ENCODE measurements at regions not wholly inside any gene's neighbourhood (a gene's known extent, or its start where the extent isn't known, plus 50 kb on each side); places are given as distances from the start of the nearest gene placed in this dataset.

DNA sequence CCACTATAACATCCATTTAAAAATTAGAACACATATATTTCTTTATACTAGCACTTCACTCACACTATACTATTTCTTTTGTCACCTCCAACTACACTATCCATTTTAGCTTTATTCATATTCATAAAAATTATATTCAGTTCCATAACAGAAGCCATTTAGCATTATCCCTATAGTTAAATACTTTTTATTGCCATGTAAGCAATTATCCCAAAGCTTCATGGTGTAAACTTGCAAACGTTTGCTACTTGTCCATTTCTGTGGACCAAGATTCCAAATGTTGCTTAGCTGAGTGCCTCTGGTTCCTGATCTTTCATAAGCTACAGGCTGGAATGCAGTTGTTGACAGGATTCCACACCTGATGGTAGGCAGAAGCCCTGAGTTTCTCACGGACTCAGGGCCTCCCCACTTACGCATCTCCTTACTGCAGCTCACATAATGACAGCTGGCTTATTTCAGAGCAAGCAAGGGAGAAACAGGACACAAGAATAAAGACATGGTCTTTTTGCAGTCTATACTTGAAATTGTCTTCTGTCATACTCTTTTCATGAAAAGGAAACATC lies 1584.8 kb downstream of the SLITRK5 start:
- no peak for DNase-seq

DNA sequence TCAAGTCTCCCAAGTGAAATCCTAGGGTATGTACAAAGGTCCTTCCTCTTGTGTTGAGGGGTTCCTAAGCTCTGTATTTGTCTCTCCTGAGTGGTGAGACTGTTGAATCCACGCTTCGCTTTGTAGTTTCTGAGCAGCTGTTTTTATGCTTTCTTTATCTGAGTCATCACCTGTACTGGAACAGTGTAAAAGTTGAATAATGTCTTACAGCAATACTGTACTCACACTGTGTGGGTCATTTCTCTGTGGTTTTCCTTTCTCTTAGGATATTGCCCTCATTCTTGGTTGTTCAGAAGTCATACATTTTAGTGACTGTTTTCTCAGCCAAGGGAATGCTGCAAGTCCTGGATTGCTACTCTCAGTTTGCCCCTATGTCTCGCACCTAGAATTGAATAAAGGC lies 1596.6 kb downstream of the SLITRK5 start:
- DNase-seq: no peak

DNA sequence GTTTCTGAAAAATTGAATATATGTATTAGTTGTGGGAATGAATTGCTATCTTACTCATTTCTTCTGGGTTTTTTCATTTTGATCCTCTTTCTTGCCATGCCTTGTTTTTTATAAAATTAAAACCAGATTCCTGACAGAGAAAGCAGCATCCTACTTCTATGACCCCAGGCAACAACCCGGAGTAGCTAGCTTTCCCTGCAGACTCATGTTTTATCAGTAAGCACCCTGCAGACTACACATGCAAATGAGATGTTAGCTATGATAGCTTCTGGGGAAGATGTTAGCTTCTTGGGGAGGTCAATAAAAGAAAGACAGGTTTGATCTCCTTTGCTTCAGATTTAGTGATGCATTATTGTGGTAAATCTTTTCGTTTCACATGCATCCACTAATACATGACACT lies 1598.6 kb downstream of the SLITRK5 start:
- no peak for DNase-seq

DNA sequence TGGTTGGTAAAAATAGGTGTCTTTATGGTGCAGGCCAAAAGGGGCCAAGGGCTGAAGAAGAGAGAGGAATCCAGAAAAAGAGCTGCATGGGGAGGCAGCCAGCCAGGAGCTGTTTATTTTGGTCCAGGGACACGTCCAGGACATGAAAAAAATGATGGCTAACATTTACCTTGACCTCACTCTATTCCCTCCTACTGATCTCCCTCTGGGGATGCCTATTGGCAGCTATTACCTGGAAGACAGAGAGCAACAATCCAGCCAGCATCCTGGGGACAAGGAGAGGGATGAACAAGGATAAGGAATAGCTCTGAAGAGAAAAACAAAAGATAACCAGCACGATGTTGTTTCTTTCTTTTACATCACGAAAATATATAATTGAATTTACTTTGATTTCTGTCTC lies 1599.6 kb downstream of the SLITRK5 start:
- DNase-seq: no peak

DNA sequence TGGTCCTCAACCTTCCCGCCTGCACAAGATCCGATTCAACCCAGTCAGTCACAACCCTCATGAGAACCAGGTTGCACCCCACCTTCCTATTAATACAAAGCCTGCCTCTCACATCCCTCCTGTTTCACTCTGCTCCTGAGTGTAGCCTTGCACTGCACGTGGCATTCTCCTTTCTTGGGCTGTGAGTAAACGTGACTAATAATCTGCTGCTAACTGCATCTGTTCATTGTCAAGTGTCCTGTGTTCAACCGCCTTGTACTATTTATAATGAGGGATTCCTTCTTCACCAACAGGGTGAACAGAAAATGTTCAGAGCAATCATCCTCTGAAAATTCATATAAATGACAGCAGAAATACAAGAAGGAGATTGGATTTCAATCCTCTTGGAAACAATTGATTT lies 1608.2 kb downstream of the SLITRK5 start:
- no peak for DNase-seq

DNA sequence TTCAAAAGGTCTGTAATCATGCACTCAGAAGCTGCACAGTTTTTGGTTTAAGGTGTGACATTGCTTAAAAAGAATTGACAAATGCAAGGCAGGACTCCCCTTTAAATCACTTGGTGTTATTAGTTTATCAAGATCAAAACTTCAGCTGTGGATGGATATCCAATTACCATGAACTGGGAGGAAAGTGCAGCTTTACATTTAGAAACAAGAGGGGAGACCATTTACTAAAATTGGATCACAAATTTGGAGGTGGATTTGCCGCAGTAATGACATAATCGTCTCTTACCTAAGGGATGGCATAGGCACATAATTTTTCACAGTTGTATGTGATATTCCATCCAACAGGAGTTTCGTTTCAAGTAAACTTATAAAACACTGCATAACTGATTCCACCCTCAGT lies 1610.2 kb downstream of the SLITRK5 start:
- no peak for DNase-seq

DNA sequence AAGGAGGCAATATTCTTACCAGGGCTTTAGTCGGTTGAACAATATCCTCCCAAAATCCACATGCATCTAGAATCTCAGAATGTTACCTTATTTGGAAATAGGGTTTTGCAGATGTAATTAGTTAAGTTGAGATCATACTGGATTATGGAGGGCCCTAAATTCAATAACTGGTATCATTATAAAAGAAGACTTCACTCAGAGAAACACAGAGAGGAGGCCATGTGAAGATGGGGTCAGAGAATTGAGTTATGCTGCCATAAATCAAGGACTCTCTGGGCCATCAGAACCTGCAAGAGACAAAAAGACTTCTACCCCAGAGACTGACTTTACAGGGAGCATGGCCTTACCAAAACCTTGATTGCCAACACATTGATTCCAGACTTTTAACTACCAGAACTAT lies 1611.1 kb downstream of the SLITRK5 start:
- DNase-seq: no peak

DNA sequence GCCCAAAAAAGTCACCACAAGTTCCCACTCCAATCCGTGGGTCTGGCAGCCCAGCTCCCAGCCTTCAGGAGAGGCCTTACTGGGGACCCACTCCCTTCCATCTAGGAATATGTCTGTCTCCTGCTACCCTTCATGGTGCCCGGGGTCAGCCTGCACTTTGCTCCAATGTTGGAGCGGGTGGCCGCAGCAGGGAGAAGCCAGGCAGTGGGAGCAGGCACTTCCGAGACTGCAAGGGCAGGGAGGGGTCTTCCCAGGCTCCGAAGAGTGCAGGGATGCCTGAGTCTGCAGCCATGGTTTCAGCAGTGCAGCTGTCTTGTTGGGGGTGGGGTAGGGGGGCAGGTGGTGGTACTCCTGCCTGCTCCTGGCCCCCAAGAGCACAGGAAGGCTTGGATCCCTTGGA lies 1616.2 kb downstream of the SLITRK5 start:
- DNase-seq: no peak

DNA sequence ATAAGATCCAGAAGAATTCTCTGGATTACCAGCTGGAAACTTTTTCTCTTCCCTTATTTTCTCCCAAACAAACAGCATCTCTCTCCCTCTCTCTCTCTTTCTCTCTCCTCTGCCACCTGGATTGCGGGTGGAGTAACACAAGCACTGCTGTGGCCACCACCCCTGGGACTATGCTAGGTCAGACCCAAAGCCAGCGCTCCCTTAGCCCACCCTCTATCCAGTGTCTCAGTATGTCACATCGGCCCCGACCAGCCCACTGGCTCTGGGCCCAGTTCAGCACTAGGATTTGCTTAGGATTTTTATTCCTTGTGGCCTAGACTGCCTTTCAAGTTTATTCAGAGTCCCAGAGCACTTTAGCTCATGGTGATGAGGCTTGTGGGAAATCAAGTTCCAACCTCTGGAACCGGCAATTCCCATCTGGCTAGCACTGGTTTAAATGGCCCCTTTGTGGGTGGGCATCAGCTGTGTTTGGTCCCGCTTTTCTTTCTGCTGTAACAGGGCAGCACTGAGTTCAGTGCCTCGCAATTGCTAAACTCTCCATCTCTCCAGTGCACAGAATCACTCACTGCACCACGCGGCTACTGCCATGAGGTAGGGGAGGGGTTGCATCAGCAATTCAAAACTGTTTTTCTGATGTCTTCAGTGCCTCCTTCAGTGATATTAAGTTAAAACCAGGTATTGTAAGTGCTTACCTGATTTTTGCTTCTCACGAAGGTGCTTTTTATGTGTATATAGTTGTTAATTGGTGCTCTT lies 1623.1 kb downstream of the SLITRK5 start:
- no peak for DNase-seq

DNA sequence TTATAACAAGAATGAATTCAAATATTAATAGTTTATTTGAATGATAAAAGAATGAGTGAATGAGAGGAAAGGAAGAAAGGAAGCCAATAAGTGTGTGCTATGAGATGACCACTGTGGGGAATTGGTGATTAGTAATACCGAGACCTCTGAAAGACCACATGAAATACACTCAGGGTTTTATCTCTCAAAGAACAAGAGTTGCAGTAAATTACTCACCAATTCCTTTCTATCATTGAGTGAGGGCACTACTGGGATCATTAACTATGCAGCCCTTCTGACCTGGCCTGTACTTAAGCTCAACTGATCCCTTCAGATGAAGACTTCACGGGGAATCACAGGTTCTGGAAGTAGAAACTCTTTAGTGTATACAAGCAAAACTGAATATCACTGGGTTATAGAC lies 1636.1 kb downstream of the SLITRK5 start:
- DNase-seq: no peak

DNA sequence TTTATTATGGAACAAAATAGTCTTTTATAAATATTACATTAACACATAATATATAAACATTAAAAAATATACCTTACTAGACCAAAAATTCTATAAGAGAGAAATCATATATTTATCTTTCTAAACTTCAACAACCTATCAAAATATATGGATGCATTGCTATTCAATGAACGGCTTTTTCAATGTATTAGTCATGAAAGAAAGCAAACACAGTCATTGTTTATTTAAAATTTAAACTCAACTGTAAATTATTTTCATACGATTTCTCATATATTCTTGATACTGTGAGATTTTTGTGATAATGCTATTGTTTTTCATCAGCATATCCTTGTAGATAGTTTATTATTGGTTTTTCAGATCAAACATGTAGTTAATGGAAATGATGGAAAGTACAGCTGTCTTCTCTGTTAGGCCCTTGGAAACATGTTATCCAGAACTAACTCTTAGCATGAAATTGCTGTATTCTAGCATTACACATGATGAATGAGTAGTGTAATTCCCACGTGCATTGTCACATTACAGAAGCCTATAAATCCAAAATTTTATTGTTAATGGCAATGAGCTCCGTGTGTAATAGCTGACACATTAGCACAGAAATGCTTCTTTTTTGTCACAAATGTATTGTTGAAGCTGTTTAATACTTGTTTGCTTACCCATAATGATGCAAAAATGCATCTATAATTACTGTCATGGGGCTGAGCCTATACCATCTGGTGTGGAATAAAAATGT lies 1639.9 kb downstream of the SLITRK5 start:
- DNase-seq: no peak

DNA sequence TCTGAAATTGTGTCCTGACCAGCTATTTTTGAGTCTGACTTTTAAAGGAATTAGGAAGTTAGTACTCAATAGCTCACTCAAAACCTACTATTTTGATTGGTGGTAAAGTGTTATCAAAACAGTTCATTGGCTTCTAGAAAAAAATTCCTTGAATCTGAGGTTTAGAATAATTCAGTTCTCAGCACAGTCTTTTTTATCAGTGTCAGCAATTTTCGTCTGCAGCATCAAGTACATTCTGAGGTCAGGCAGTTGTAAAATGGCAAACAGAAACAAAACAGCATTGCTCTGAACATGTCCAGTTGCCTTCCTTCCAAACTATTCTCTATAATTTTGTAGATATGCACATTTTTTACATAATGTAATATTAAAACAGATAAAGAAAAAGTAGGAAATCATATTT lies 1644.1 kb downstream of the SLITRK5 start:
- DNase-seq: no peak

DNA sequence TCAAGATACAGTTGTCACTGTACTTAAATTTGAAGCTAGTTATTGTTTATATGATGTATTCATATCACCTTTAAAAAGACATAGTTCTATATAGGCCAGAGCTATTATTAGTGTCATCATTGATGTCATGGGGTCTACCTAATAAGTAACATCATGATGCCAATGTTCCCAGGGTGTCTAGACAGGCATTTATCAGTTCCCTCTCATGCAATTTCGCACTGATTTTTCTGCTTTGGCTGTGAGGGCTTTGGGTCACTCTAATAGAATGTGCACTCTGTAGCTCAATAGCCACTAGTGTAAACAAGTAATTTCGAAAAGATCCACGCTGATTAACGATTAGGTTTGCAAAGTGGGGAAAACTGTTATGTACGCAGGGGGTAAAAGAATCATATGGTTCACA lies 1651.3 kb downstream of the SLITRK5 start:
- DNase-seq: no peak

DNA sequence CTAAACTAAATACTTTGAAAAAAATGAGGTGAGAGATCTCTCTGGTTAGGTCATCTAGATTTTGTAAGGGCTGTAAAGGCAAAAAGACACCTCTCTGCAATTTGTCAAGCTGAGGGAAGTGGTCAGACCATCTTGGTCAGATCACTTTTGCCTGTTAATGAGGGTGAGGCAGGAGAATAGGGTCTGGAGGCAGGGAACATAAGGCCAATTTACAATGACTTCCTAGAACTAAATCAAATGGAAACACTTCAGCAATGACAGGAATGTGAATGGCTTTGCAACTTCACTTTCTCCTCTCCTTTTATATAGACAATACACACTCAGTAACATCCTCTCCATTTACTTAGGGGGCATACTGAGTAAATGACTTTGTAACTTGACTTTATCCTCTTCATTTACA lies 1653.4 kb downstream of the SLITRK5 start:
- DNase-seq: no peak

DNA sequence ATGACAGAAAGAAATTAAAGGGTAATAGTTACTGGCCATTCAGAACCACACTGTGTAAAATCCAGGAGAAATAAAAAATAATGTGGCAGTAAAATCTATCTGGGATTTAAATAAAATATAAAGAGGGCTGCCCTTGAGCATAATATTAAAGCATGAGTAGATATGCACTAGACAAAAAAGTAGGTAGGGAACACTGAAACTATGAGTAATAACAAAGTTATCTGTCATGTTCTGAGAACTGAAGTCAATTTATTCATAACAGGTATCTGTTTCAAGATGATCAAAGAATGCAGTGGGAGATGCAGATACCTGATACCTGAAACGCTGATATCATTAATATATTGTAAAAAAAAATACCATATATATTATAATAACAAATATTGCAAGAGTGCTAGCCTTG lies 1672.0 kb downstream of the SLITRK5 start:
- DNase-seq: no peak

DNA sequence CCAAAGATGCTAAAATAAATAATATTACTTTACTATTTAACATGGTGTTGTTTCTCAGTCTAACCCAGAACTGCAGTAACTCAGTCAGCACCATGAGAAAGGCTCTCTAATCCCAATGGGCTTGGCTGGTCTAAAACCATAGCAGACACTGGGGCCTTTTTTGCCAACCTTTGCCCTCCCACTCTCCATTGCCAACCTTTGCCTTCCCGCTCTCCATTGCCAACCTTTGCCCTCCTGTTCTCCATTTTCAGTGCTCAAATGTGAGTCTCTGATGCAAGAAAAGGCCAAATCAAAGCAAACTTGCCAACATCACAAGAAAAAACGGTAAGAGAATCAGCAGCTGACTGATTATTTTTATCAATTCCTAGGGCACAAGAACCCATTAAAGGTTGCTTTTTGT lies 1681.2 kb downstream of the SLITRK5 start:
- no peak for DNase-seq

DNA sequence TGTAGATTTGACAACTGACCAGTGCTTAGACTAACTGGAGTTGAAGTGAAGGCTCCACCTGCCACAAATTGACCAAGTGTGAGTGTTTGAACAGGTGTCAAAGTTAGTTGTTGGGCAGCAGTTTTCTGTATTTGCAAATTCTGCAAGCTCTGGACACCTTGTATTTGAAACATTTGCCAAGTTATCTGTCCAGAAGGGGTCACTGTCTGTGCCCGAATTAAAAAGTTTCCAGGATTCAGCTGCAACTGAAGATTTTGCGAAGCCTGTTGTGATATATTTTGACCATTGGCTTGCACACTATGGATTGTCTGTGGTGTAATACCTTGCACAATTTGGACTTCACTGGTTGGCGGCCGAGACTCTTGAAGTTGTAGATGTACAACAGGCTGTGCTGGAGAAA lies 1690.7 kb downstream of the SLITRK5 start:
- DNase-seq: no peak

DNA sequence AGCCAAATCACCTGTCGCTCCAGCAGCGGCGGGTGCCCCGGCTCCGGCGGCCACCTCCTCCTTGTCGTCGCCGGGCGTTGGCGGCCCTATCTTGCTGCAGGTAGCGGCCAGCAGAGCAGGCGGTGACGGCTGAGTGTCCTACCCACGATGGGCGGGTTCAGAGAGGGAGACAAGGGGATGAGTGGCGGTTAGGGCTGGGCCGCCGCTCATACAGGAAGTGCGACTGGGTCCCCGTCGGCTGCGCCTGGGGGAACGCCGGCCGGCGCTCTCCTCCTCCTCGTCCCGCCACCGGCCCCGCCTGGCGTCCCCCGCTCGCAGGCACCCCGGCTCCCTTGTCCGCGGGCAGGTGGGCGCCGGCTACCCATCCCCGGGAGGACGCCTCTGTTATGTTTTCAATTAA lies 1692.0 kb downstream of the SLITRK5 start:
- DNase-seq: no peak

DNA sequence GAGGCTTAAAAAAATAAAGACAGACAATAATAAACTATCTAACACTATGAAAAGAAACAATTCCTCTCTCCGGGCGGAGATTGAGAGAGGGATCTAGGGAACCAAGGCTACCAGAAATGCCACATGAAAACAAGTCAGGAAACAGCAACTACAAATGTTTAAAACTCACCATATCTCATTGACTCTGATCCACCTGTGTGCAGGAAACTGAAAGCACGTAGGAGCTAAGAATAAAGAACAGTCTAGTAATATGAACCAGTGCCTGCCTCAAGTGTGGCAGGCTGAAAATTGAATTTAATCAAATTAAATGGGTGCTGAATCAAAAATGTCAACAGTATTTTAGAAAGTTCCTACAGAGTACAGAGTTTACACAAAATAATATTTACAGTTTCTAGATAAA lies 1701.0 kb downstream of the SLITRK5 start:
- DNase-seq: no peak

DNA sequence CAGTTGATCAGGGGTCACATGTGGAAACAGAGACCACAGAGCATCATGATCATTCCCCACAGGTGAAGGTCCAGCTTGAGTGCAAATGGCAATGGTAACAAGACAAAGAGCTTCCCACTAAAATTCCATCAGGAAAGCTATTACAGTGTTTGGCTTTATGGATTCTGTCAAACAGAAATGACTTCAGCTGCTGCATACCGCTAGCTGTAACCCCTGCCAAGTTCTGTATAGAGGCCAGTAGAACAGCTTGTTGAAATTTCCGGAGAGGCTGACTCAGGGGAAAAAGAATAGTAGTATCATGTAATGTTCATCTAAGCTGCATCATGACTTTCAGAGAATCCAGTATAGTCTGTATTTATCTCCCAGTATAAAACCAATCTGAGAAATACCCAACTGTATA lies 1704.7 kb downstream of the SLITRK5 start:
- no peak for DNase-seq

DNA sequence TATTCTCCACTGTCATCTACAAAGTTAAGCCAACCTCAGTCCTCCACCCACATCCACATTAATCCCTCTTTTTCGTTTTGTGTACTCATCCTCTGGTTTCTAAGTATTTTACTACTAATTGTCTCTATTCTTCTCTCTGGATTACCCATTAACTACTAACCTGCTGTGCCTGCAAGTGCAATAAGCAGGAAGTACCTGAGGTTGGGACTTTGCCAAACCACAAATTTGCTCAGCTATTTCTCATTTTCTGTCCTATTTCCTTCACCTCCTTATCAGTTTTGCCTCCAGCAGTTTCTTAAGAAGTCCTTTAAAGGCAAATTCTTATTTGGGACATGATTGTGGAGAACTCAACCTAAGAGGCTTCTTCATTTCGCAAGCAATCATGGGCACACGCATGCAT lies 1708.9 kb downstream of the SLITRK5 start:
- DNase-seq: no peak

DNA sequence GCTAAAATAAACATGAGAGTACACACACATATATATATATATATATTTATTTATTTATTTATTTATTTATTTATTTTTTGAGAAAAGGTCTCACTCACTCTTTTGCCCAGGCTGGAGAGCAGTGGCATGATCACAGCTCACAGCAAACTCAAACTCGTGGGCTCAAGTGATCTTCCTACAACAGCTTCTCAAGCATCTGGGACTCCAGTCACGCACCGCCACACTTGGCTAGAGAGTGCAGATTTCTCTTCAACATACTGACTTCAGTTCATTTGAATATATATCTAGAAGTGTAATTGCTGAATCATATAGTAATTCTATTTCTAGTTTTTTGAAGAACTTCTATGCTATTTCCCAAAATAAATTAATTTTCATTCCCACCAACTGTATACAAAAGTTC lies 1711.8 kb downstream of the SLITRK5 start:
- DNase-seq: no peak

DNA sequence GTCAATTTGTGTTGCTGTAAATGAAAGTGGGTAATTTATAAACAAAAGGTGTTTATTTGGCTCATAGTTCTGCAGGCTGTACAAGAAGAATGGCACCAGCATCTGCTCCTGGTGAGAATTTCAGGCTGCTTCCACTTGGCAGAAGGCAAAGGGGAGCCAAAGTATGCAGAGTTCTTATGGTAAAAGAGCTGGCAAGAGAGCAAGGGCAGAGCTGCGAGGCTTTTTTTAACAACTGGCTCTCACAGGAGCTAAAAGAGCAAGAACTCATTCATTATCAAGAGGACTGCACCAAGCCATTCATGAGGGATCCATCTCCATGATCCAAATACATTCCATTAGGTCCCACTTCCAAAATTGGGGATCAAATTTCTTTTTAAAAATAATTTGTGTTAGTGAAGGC lies 1712.7 kb downstream of the SLITRK5 start:
- DNase-seq: no peak

DNA sequence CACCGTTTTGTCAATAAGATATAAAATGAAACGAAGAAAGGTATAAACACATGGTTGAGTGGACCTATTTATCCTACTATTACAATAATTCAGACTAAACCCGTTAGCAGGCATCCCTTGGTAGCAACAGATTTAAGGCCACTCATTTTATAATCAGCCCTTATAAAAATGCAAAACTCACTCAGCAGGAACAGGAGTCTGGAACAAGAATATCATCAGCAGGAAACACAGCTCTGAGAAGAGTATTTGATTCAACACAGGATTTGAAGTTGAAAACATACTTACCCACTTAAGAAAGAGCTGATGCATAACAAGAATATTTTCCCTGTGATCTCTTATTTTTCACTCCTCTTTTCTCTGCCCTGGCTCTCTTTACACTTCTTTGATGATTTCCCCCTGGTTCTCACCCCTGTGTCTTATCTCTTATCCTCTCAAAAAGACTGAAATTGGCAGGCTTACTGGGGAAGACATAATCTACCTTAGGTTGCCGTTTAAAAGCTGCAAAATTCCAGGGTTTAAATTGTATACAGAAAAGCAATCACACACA lies 1722.7 kb downstream of the SLITRK5 start:
- no peak for DNase-seq
